ENCODE measurements at regions not wholly inside any gene's neighbourhood (a gene's known extent, or its start where the extent isn't known, plus 50 kb on each side); places are given as distances from the start of the nearest gene placed in this dataset.

DNA sequence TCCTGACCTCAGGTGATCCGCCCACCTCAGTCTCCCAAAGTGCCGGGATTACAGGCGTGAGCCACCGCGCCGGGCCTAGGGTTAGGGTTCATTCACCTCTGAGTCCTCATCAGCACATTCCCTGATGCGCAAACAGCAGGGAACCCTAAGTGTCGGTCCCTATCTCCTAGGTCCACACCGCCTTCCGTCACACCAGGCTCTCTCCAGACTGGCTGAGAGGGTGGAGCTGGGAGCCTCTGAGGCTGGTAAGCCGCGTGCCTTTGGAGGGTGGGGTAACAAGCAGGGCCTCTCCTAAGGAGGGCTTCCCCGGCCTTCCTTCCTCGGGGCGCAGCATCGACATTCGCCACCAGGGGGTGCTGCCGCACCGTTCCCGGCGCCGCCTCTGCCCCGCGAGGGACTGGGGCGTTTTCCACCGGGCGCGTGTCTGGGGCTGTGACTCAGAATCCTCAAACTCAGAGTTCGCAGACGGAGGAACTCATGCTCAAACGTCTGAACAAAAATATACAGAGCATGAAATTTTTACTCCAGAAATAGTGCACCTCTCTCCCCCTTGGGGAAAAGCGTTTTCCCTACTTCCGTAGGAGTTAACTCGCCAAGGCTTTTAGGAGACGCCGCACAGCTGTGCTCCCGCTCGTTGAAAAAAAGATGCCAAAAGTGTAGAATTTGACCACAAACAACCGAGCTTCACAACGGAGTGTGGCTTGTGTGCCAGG lies 63.9 kb upstream of the ASAP2 start:
- TF ChIP-seq GATA1 (IDR thresholded peaks at IDR 0.05; ENCODE audit: low read depth, low read length) (no peak), POLR2A (IDR thresholded peaks at IDR 0.05; ENCODE audit: low read length) (no peak)
- DNase-seq: peak; percentile 77 to 89

DNA sequence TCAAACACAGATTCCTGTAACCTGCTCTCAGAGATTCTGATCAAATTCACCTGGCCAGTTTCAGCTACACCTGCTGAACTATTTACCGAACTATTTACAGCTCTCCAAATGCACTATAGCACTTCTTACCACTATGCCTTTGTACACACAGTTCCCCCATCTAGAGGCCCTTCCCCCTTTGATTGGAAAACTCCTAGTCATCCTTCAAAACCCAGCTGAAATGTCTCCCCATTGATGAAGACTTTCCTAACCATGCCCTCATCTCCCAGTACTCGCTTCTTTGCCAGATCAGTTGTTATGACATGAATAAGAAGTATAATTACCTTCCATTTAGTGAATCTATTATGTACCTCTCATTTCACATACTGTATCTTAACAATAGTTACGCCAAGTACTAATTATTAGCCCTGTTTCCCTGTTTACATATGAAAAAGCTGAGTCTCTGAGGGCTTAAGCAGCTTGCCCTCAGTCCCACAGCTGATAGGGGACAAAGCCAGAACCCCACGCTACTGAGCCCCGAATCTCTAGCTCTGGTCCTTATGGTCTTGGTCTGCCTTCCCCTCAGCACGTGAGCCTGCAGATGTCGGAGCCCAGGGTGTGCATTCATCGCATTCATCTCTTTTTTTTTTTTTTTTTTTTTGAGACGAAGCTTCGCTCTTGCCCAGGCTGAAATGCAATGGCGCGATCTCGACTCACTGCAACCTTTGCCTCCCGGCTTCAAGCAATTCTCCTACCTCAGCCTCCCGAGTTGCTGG lies 64.7 kb upstream of the ASAP2 start:
- no peak for TF ChIP-seq POLR2A (IDR thresholded peaks at IDR 0.05; ENCODE audit: low read length)
- TF ChIP-seq GATA1 (IDR thresholded peaks at IDR 0.05; ENCODE audit: low read depth, low read length): no peak
- no peak for DNase-seq

DNA sequence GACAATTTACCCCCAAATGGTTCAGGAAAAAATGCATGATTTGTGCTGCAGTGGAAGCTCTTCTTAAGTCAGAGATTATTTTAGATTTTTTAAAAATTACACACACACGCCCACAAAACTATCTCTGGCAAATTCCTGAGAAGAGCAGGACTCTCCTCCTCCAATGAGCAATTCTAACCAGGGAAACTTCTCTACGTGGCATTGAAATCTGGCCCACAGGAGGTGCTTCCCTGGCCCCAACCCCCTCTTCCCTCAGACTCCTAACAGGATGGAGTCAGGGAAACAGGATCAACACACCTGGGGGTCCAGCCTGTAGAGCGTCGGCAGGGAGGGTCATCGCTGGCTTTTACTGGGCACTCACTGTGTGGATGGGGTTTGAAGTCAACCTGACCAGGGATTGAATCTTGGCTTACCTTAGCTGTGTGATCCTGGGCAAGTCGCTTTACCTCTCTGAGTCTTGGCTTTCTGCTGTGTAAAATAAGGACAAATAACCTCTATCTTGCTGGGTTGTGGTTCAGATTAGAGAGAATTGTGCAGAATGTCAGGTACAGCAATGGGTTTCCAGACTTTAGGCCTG lies 65.4 kb upstream of the ASAP2 start:
- TF ChIP-seq GATA1 (IDR thresholded peaks at IDR 0.05; ENCODE audit: low read depth, low read length) (no peak), POLR2A (IDR thresholded peaks at IDR 0.05; ENCODE audit: low read length) (no peak)
- no peak for DNase-seq

DNA sequence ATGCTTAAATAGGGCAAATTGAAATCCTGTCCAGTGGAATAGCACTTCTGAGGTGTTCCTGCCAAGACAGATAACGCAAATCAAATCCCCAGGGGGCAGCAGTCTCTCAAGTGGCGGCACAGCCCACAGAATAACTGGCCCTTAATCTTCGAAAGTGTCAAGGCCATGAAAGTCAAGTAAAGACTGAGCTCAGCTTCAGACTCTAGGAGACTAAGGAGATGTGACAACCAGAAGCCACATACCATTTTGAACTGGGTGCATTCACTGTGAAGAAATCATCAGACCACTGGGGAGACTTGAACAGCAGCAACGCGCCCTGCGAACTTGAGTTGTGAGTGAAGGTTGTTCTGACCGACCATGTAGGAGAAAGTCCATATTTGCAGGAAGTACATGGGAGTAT lies 66.0 kb upstream of the ASAP2 start:
- DNase-seq: no peak
- no peak for TF ChIP-seq GATA1 (IDR thresholded peaks at IDR 0.05; ENCODE audit: low read depth, low read length)
- TF ChIP-seq POLR2A (IDR thresholded peaks at IDR 0.05; ENCODE audit: low read length): no peak

DNA sequence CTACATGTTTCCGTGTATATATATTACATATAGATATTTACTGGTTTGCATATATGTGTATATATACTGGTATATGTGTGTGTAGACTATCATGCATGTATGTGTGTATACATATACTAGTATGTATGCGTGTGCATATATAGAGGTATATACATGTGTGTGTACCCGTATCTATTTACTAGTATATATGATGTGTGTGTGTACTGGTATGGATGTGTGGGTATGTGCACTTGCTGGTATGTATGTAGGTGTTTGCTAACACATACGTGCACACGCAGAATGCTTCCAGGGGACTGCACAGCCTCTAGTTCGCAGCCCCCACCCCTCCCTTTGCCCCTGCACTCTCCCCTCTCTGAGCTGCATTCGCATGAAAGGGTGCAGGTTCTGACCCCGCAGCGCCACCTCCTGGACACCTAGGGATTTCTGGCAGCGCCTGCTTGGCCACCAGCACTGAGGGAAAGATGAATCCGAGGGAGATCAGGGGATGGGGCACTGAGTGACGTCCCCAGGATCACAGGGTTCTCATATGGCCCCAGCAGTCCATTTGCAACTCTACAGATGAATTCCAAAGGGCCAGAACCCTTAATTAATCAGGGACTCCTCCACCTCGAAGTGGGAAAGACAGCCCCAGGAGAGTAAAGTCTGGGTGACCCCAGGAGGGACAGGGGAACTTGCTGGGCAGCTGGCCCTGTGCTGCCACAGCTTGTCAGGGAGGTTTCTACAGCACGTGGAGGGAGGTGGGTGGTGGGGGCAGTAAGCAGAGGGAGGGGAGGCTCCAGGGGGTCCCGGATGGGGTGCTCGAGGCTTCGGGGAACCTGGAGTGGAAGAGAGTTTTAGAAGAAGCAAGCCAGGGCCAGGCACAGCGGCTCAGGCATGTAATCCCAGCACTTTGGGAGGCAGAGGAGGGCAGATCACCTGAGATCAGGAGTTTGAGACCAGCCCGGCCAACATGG lies 66.8 kb upstream of the ASAP2 start:
- TF ChIP-seq GATA1 (IDR thresholded peaks at IDR 0.05; ENCODE audit: low read depth, low read length) (no peak), POLR2A (IDR thresholded peaks at IDR 0.05; ENCODE audit: low read length) (no peak)
- peak; percentile 61 to 79 for DNase-seq

DNA sequence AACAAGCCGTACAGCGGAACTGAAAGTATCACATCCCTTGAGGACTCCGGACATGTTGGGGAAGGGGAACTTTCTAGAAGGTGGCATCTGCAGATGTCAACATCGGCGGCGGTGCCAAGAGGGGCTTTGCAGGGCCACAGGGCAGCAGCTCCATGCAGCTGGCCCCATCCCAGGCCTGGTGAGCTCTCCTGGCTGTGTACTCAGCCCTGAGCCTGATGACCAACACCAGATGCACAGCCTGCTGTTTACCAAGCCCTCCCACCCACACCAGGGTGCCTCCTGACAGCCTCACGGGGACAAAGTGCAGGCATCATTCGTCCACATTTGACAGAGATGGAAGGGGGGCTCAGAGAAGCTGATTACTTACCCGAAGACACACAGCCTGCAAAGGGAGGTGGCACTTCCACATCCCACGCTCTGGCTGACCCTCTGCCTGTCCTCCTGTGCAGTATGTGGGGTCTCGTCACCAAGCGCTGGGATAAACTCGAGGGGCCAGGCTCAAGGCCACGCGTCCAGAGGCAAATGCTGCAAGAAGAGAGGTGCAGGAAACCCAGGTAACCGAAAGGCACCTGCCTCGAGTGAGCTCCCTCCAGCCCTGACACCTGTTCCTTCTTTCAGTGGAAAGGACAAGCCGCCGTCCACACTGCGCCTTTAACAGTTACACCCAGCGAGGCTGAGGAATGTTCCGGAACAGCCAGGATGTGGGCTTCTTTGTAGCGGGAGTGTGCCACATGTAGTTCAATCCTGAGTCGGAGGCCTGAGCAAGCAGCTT lies 69.0 kb upstream of the ASAP2 start:
- DNase-seq: no peak
- TF ChIP-seq GATA1 (IDR thresholded peaks at IDR 0.05; ENCODE audit: low read depth, low read length) (no peak), POLR2A (IDR thresholded peaks at IDR 0.05; ENCODE audit: low read length) (no peak)

DNA sequence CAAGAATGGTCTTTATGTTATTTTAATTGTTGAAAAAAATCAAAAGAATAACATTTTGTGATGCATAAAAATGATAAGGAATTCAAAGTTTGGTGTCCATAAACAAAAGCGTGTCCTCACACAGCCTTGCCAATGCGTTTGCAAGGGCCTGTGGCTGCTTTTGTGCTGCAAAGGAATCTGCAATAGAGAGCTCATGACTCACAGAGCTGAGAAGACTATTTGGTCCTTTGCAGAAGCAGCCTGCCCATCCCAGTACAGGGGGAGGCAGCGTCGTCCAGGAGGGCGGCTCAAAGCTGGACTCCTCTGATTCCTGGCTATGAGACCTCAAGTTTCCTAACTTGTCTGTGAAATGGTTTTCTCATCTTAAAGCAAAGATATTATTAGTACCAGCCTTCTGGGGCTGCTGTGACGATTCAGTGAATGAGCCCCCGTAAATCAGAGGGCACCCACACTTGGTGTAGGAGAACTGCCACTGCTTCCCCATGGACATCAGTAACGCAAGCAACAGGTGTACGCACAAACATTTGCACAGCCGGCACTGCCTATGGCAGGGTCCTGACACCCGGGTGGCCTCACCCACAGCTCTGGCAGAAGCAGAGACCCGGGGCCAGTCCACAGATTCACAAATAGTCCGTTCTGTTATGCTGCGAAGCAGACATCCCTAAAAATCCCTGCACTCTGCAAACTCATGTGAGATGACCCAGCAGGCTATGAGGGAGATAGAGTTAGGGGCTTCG lies 70.6 kb upstream of the ASAP2 start:
- TF ChIP-seq GATA1 (IDR thresholded peaks at IDR 0.05; ENCODE audit: low read depth, low read length) (no peak), POLR2A (IDR thresholded peaks at IDR 0.05; ENCODE audit: low read length) (no peak)
- no peak for DNase-seq

DNA sequence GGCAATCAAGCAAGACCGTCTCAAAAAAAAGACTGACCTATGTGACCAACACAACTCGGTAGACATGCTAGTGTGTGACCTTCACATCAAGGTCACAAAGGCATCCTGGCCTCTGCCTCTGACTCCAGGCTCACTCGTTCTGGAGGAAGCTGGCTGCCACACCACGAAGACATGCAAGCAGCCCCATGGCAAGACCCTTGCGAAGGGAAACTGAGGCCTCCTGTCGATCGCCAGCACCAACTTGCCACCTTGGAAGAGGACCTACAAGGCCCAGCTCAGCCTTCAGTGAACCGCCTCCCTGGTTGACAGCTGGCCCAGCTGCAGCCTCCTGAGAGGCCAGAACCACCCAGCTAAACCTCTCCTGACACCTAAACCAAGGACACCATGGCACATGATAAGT lies 79.3 kb upstream of the ASAP2 start:
- TF ChIP-seq POLR2A (IDR thresholded peaks at IDR 0.05; ENCODE audit: low read length): no peak
- no peak for DNase-seq

DNA sequence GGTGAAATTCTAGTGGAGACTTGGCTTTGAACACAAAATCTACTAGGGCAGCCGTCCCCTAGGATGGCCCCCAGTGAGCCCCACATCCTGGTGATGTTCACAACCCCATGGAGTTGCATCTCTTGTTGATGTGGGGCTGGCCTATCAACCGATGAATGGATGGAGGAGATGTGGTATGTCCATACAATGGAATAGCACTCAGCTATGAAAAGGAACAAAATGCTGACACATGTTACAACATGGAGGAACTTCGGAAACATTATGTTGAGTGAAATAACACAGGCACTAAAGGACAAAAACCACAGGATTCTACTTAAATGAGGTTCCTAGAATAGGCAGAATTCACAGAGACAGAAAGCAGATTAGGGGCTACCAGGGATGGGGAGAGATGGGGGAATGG lies 80.1 kb upstream of the ASAP2 start:
- TF ChIP-seq POLR2A (IDR thresholded peaks at IDR 0.05; ENCODE audit: low read length) (no peak), GATA1 (IDR thresholded peaks at IDR 0.05; ENCODE audit: low read depth, low read length) (no peak)
- no peak for DNase-seq

DNA sequence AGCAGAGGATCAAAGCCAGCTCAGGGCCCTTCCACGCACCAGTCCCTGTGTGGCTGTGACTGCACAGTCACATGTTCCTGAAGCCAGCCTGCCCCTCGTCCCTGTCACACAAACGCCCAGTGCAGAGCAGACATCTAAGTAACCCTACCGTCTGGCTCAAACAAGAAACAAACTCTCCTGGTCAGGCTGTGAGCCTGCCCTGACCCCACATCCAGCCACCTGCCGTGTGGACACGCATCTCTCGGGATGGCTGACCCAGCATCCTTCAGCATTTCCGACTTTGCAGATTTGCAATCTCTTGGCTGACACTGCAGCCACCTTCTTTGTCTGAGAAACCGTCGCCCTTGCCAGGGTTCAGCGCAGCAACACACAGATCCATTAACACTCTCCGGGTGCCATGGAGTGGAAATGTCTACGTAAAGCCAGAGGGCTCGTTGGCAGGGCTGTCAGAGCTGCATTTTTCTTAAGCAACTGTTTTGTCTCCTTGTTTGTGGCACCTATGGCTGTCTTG lies 82.3 kb upstream of the ASAP2 start:
- no peak for DNase-seq
- TF ChIP-seq GATA1 (IDR thresholded peaks at IDR 0.05; ENCODE audit: low read depth, low read length): no peak
- TF ChIP-seq POLR2A (IDR thresholded peaks at IDR 0.05; ENCODE audit: low read length): no peak

DNA sequence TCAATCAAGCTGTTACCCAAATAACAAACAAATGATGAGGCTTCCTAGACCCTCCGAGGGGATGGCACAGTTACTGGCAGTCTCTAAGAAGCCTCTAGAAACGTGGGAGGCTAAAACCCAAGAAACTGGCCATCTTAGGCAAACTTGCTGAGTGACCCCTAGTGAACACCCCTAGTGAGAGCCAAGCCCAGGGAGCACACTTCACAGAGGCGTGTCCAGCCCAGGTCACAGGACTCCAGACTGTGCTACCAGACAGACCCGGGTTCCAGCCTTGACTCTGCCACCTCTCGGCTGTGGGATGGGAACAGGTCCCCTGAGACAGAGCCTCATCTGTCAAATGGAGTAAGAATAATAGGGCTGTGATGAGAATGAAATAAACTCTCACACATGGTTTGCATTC lies 83.5 kb upstream of the ASAP2 start:
- TF ChIP-seq POLR2A (IDR thresholded peaks at IDR 0.05; ENCODE audit: low read length) (no peak), GATA1 (IDR thresholded peaks at IDR 0.05; ENCODE audit: low read depth, low read length) (no peak)
- DNase-seq: no peak

DNA sequence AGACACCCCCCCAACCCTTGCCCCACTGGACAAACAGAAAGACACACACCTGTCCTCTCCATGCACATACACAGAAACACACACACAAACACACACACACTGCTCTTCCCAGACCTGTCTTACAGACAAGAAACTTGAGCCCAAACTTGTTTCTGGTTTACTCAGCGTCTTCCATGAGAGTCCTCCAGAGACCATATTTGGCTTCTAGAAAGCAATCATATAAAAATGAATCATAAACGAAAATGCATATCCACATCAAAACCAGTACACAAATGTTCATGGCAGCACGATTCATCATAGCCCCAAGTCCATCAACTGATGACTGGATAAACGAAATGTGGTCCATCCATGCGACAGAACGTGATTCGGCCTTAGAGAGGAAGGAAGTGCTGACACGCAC lies 84.2 kb upstream of the ASAP2 start:
- TF ChIP-seq GATA1 (IDR thresholded peaks at IDR 0.05; ENCODE audit: low read depth, low read length): no peak
- no peak for TF ChIP-seq POLR2A (IDR thresholded peaks at IDR 0.05; ENCODE audit: low read length)

More for the DNA sequence above, 84.2 kb upstream of the ASAP2 start:
- no peak for DNase-seq

Data from erythroblast (primary cell).